Ureter (tissue), 1 donor: ENCODE measurements at regions not wholly inside any gene's neighbourhood (a gene's known extent, or its start where the extent isn't known, plus 50 kb on each side); places are given as distances from the start of the nearest gene placed in this dataset.

ENCODE experiments used
- DNase-seq: peaks from one replicate; pipeline ENCODE4 v3.0.0-alpha.2; 2020; ENCODE audit warnings: low spot score
- donor health status: DM: yes; HTN: yes; CAD: no.

- DNase-seq: no peak
These were observed 794.3 kb downstream of the LIG4 start for GRCh38 chr13:107421028-107421427.

- DNase-seq: no peak
These were observed 802.3 kb downstream of the LIG4 start for GRCh38 chr13:107413005-107413404.

- DNase-seq: no peak
These were observed 808.3 kb downstream of the LIG4 start for GRCh38 chr13:107407074-107407473.

GRCh38 chr13:107395927-107396662, 819.2 kb downstream of the LIG4 start:
- DNase-seq: no peak

GRCh38 chr13:107392205-107392604, 823.1 kb downstream of the LIG4 start:
- no peak for DNase-seq

GRCh38 chr13:107387525-107387924, 819.6 kb upstream of the ARGLU1 start:
- DNase-seq: no peak

GRCh38 chr13:107379407-107380155, 811.6 kb upstream of the ARGLU1 start:
- DNase-seq: no peak

GRCh38 chr13:107376341-107377125, 808.6 kb upstream of the ARGLU1 start:
- DNase-seq: no peak

- DNase-seq: no peak
These were observed 807.9 kb upstream of the ARGLU1 start for GRCh38 chr13:107375701-107376340.

GRCh38 chr13:107374038-107374437, 806.1 kb upstream of the ARGLU1 start:
- DNase-seq: no peak

GRCh38 chr13:107373551-107373950, 805.6 kb upstream of the ARGLU1 start:
- DNase-seq: no peak

- DNase-seq: no peak
These were observed 802.3 kb upstream of the ARGLU1 start for GRCh38 chr13:107370015-107370785.

GRCh38 chr13:107367258-107367657, 799.3 kb upstream of the ARGLU1 start:
- DNase-seq: no peak

- no peak for DNase-seq
These were observed 797.7 kb upstream of the ARGLU1 start for GRCh38 chr13:107365466-107366215.

GRCh38 chr13:107364658-107365057, 796.7 kb upstream of the ARGLU1 start:
- DNase-seq: no peak

GRCh38 chr13:107361666-107362065, 793.7 kb upstream of the ARGLU1 start:
- no peak for DNase-seq

GRCh38 chr13:107360010-107360409, 792.1 kb upstream of the ARGLU1 start:
- DNase-seq: no peak

- DNase-seq: no peak
These were observed 790.9 kb upstream of the ARGLU1 start for GRCh38 chr13:107358866-107359265.

GRCh38 chr13:107351305-107351704, 783.4 kb upstream of the ARGLU1 start:
- no peak for DNase-seq

GRCh38 chr13:107348925-107349324, 781.0 kb upstream of the ARGLU1 start:
- no peak for DNase-seq
